ENCODE measurements at regions not wholly inside any gene's neighbourhood (a gene's known extent, or its start where the extent isn't known, plus 50 kb on each side); places are given as distances from the start of the nearest gene placed in this dataset.

GRCh38 chr1:87715052-87715451 lies 386.4 kb downstream of the LMO4 start:
- no peak for TF ChIP-seq CTCF (IDR thresholded peaks at IDR 0.05; ENCODE audit: insufficient read depth, low read length, poor library complexity, severe bottlenecking)
- no peak overlapping the region for H3K4me3 ChIP-seq (ENCODE audit: low read depth, low read length)
- no peak for DNase-seq (ENCODE audit: low read depth)
- H3K36me3 ChIP-seq (ENCODE audit: control insufficient read depth, insufficient read depth, low read length), result no peaks in the 10 kb centered on the region
- H3K27me3 ChIP-seq (ENCODE audit: control insufficient read depth, insufficient read depth, low read length), result no peaks in the 10 kb centered on the region

GRCh38 chr1:87715471-87715870 lies 386.8 kb downstream of the LMO4 start:
- TF ChIP-seq CTCF (IDR thresholded peaks at IDR 0.05; ENCODE audit: insufficient read depth, low read length, poor library complexity, severe bottlenecking), result no peak
- H3K4me3 ChIP-seq (ENCODE audit: low read depth, low read length), result no peak overlapping the region
- DNase-seq (ENCODE audit: low read depth), result no peak
- H3K27me3 ChIP-seq (ENCODE audit: control insufficient read depth, insufficient read depth, low read length), result no peaks in the 10 kb centered on the region
- no peaks in the 10 kb centered on the region for H3K36me3 ChIP-seq (ENCODE audit: control insufficient read depth, insufficient read depth, low read length)

DNA sequence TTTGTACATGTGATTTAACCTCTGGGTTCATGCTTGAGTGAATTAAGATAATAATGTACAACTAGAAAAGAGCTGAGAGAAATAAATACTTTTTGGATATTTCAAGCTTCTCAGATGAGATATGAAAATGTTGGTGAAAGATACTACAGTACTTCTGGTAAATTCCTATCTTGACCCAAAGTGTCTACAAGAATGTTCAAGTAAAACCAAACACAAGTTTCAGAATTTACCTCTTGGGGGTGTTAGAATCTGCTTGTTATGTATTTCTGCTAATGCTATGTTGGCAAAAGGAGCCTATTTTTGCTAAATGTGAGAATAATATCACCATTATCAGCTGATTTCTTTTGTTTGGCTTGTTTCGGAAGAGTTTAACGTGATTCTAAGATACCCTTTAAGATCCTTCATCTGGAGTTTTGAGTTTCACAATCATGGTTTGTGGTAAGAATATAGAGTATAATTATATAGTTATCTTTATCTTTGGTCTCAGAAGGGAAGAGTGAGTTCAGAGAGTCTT lies 388.5 kb downstream of the LMO4 start:
- Histone ChIP-seq H3K27me3 (ENCODE audit: control insufficient read depth, insufficient read depth, low read length) (no peaks in the 10 kb centered on the region), H3K36me3 (ENCODE audit: control insufficient read depth, insufficient read depth, low read length) (no peaks in the 10 kb centered on the region), H3K4me3 (ENCODE audit: low read depth, low read length) (no peak overlapping the region)
- DNase-seq (ENCODE audit: low read depth), result no peak
- no peak for TF ChIP-seq CTCF (IDR thresholded peaks at IDR 0.05; ENCODE audit: insufficient read depth, low read length, poor library complexity, severe bottlenecking)

DNA sequence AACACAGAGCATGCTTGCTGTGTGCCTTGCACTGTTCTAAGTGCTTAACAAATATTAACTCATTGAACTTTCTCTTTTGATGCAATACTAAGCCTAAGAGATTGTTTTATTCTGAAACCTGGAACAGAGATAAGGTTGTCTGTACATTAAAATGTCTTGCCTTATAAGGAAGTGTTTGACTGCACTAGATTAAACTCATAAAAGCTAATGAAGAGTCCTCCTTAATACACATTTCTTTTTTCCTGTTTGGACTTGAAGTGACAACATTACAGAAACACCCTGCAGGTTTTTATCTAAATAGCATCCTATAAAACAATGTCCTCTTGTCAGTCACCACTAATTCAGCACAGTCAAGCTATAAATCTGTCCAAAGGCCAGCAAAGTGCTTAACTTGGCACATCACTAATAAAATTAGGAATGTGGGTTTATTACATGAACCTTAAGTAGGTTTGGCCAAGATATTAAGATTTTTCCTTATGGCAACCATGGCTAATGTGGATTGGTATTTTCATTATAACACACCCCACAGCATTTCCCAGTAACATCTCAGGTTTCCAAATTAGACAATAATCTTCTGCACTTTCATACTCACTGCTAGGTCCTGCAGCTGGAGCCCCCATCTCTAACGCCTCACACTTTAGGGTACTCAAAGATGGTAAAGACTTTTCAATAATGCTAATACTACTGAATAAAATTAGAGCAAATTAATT lies 389.7 kb downstream of the LMO4 start:
- DNase-seq (ENCODE audit: low read depth), result no peak
- Histone ChIP-seq H3K36me3 (ENCODE audit: control insufficient read depth, insufficient read depth, low read length) (no peaks in the 10 kb centered on the region), H3K4me3 (ENCODE audit: low read depth, low read length) (no peak overlapping the region), H3K27me3 (ENCODE audit: control insufficient read depth, insufficient read depth, low read length) (no peaks in the 10 kb centered on the region)
- TF ChIP-seq CTCF (IDR thresholded peaks at IDR 0.05; ENCODE audit: insufficient read depth, low read length, poor library complexity, severe bottlenecking), result no peak

- no peaks in the 10 kb centered on the region for H3K36me3 ChIP-seq (ENCODE audit: control insufficient read depth, insufficient read depth, low read length)
- TF ChIP-seq CTCF (IDR thresholded peaks at IDR 0.05; ENCODE audit: insufficient read depth, low read length, poor library complexity, severe bottlenecking), result no peak
Measured at GRCh38 chr1:87719658-87720057, 391.0 kb downstream of the LMO4 start.

DNA sequence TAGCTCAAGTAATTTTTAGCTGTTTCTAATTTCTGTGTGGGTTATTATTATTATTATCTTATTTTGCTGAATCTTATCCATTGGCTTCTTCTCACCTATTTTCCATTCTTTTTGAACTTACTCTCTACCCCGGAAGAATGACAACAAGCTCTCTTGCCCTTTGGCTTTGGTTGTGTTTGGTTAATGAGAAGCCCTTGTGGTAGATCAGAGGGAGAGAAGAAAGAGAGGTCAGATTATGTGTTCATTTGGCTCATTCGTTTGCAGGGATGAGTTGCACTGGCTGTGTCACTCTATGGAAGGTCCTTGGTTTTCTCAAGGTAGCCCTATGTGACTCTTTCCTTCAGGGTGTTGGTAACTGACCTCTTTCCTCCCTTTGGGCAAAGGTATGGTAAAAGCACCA lies 391.9 kb downstream of the LMO4 start:
- Histone ChIP-seq H3K4me3 (ENCODE audit: low read depth, low read length) (no peak overlapping the region), H3K27me3 (ENCODE audit: control insufficient read depth, insufficient read depth, low read length) (no peaks in the 10 kb centered on the region), H3K36me3 (ENCODE audit: control insufficient read depth, insufficient read depth, low read length) (no peaks in the 10 kb centered on the region)
- no peak for TF ChIP-seq CTCF (IDR thresholded peaks at IDR 0.05; ENCODE audit: insufficient read depth, low read length, poor library complexity, severe bottlenecking)
- no peak for DNase-seq (ENCODE audit: low read depth)

More at GRCh38 chr1:87719658-87720057, 391.0 kb downstream of the LMO4 start:
- no peaks in the 10 kb centered on the region for H3K27me3 ChIP-seq (ENCODE audit: control insufficient read depth, insufficient read depth, low read length)
- DNase-seq (ENCODE audit: low read depth), result no peak
- no peak overlapping the region for H3K4me3 ChIP-seq (ENCODE audit: low read depth, low read length)
